GM12878 (cell line): ENCODE measurements at regions not wholly inside any gene's neighbourhood (a gene's known extent, or its start where the extent isn't known, plus 50 kb on each side); places are given as distances from the start of the nearest gene placed in this dataset.

Experiments
- ATAC-seq: fragments of 200-7000 bp; cut with Tn5 transposase; 3 replicates; pipeline ENCODE4 v1.9.1; 2020; ENCODE audit warnings: mild to moderate bottlenecking, moderate library complexity
- BruUV-seq: library from RNA; stranded (reverse); fragments of 400-500 nt; replicated peaks from 2 replicates; lab custom pipeline; 2021; lab: Mats Ljungman, UMichigan
- CTCF ChIA-PET: fragments of 300-600 bp; sonication (Branson Sonifier 250); formaldehyde crosslinking; extraction: SDS; loops from one replicate; lab custom pipeline; 2021; ENCODE audit warnings: inconsistent platforms; lab: Yijun Ruan, JAX
- POLR2A ChIA-PET: fragments of 350-600 bp; formaldehyde crosslinking; extraction: SDS; loops from one replicate; lab custom pipeline; 2021; ENCODE audit warnings: inconsistent platforms; lab: Charles Lee
- RAD21 ChIA-PET: fragments of 300-600 bp; sonication (Branson Sonifier 250); formaldehyde crosslinking; loops from one replicate; lab custom pipeline; 2023; ENCODE audit warnings: antibody characterized with exemption; ENCODE audit not compliant: unreplicated experiment; lab: Charles Lee
- SMC1A ChIA-PET: fragments of 300-600 bp; sonication (Branson Sonifier 250); formaldehyde crosslinking; loops from one replicate; lab custom pipeline; 2023; ENCODE audit not compliant: unreplicated experiment, uncharacterized antibody; lab: Charles Lee
- DNase-seq: peaks from one replicate; pipeline ENCODE4 v3.0.0-alpha.2; 2011; ENCODE audit warnings: low read depth, low spot score
- FAIRE-seq: peaks from 3 replicates; lab custom pipeline; 2011; peaks lifted over from hg19 to GRCh38; lab: Jason Lieb, UNC
- H2AFZ ChIP-seq: 2 replicates; pipeline ENCODE4 v1.6.0; 2011; ENCODE audit warnings: low read depth, low read length, control low read depth; ENCODE audit not compliant: control insufficient read depth
- H3K27ac ChIP-seq: 2 replicates; pipeline ENCODE4 v1.5.1; 2011; ENCODE audit warnings: control low read depth; ENCODE audit not compliant: control insufficient read depth, insufficient read depth
- H3K27me3 ChIP-seq, 2 experiments: replicated peaks in 1 of 2; 2 replicates each; pipeline versions ENCODE4 v1.6.0 to v1.6.1; 2011; ENCODE audit warnings: low read length in 1 of 2; ENCODE audit not compliant: control insufficient read depth in 2 of 2, insufficient read depth in 2 of 2
- H3K36me3 ChIP-seq, 2 experiments: 2 replicates each; pipeline ENCODE4 v1.5.1; 2011; ENCODE audit warnings: low read length in 1 of 2; ENCODE audit not compliant: control insufficient read depth in 2 of 2, insufficient read depth in 2 of 2
- H3K4me1 ChIP-seq: 2 replicates; pipeline ENCODE4 v1.6.1; 2011; ENCODE audit warnings: mild to moderate bottlenecking, low read length, moderate library complexity, mixed read lengths; ENCODE audit not compliant: control insufficient read depth, insufficient read depth
- H3K4me2 ChIP-seq: 2 replicates; pipeline ENCODE4 v1.6.0; 2011; ENCODE audit warnings: control low read depth; ENCODE audit not compliant: control insufficient read depth, insufficient read depth
- H3K4me3 ChIP-seq: fragments of 200-600 bp; sonication (generic); 2 replicates; pipeline ENCODE4 v1.5.1; 2016
- H3K79me2 ChIP-seq: 2 replicates; pipeline ENCODE4 v1.6.0; 2011; ENCODE audit warnings: low read length; ENCODE audit not compliant: control insufficient read depth, insufficient read depth
- H3K9ac ChIP-seq: 2 replicates; pipeline ENCODE4 v1.8.0; 2011; ENCODE audit warnings: low read length, control low read depth, mixed read lengths; ENCODE audit not compliant: control insufficient read depth, insufficient read depth
- H3K9me3 ChIP-seq: replicated peaks from 3 replicates; pipeline ENCODE4 v1.5.1; 2011; ENCODE audit warnings: mild to moderate bottlenecking, low read length; ENCODE audit not compliant: control insufficient read depth, insufficient read depth
- H4K20me1 ChIP-seq: 2 replicates; pipeline ENCODE4 v1.6.0; 2011; ENCODE audit not compliant: control insufficient read depth, insufficient read depth
- CEBPB ChIP-seq, 2 experiments: fragments of 150-350 bp in 1 of 2; IDR thresholded peaks; 2 replicates each; pipeline ENCODE4 v1.6.1; 2012 to 2014; ENCODE audit warnings: low read depth in 2 of 2, low read length in 2 of 2, borderline replicate concordance in 1 of 2, inconsistent platforms in 1 of 2
- CEBPZ ChIP-seq: fragments of 150-350 bp; IDR thresholded peaks from 2 replicates; pipeline ENCODE4 v1.6.1; 2016; ENCODE audit warnings: low read depth, low read length
- CREM ChIP-seq: IDR thresholded peaks from 2 replicates; pipeline ENCODE4 v1.6.1; 2014; ENCODE audit warnings: antibody characterized with exemption, low read depth
- HDAC2 ChIP-seq: fragments of 200-600 bp; sonication (generic); IDR thresholded peaks from 2 replicates; pipeline ENCODE4 v1.6.1; 2017
- MEF2A ChIP-seq: IDR thresholded peaks from 2 replicates; pipeline ENCODE4 v1.6.1; 2011; ENCODE audit warnings: low read depth, mild to moderate bottlenecking, low read length, moderate library complexity; ENCODE audit not compliant: insufficient read depth
- TBL1XR1 ChIP-seq: IDR thresholded peaks from 2 replicates; pipeline ENCODE4 v1.6.1; 2012; ENCODE audit warnings: low read depth, low read length, improper control_type of control experiment
- TCF7 ChIP-seq: IDR thresholded peaks from 2 replicates; pipeline ENCODE4 v1.6.1; 2014; ENCODE audit warnings: antibody characterized with exemption, borderline replicate concordance
- ZZZ3 ChIP-seq: IDR thresholded peaks from 2 replicates; pipeline ENCODE4 v1.6.1; 2011; ENCODE audit warnings: low read depth; ENCODE audit not compliant: control insufficient read depth, insufficient read length
- WGBS: methylation state at CpG from one replicate; pipeline ENCODE4 v1.1.6; 2016; ENCODE audit warnings: low lambda C conversion rate; ENCODE audit not compliant: insufficient replicate concordance, insufficient coverage; ENCODE audit errors: missing lambda C conversion rate; 5-methylcytosine and 5-hydroxymethylcytosine counted together
- in situ Hi-C: fragments of 300-500 bp; cut with MboI; formaldehyde crosslinking; loops from 9 replicates; pipeline ENCODE4 v1.14.3; 2018; ENCODE audit warnings: mixed read lengths
- intact Hi-C: fragments of 100-400 bp; cut with micrococcal nuclease; formaldehyde crosslinking; loops from one replicate; pipeline ENCODE4 v1.14.2; 2022; ENCODE audit not compliant: unreplicated experiment

GRCh38 chr7:7014827-7015595, 167.3 kb upstream of the C1GALT1 start (continued):
- TF ChIP-seq MEF2A, result no peak

GRCh38 chr7:7017707-7018280, 164.6 kb upstream of the C1GALT1 start:
- Histone ChIP-seq H3K79me2 (no peaks in the 10 kb centered on the region), H3K27me3 (no peaks in the 10 kb centered on the region), H3K9ac (no peak overlapping the region), H2AFZ (no peak overlapping the region), H3K4me3 (no peak overlapping the region), H3K4me2 (no peak overlapping the region), H3K36me3 (no peaks in the 10 kb centered on the region), H3K27ac (no peak overlapping the region), H3K9me3 (no peaks in the 10 kb centered on the region), H4K20me1 (no peaks in the 10 kb centered on the region), H3K4me1 (no peaks in the 10 kb centered on the region)
- ATAC-seq (no peak), DNase-seq (no peak), FAIRE-seq (no peak)
- intact Hi-C loops (no loop called here), in situ Hi-C loops (no loop called here)
- TF ChIP-seq TCF7 (no peak), CEBPZ (no peak), TBL1XR1 (no peak), HDAC2 (no peak), CEBPB (IDR thresholded peaks at IDR 0.05; ENCODE audit: borderline replicate concordance in 1 of 2, low read depth in 2 of 2, low read length in 2 of 2) (no peak), ZZZ3 (no peak), CREM (no peak)
- ChIA-PET RAD21 (no interaction called here), POLR2A (interaction anchor here (0.7 kb wide), 1 partner anchor 37 kb away, joined by 3 read pairs; no protein-coding TSS in a partner anchor), CTCF (interaction anchor here (1.5 kb wide), 1 partner anchor 19 kb away, joined by 3 read pairs; no protein-coding TSS in a partner anchor), SMC1A (no interaction called here)
- 24% methylated on average over 3 of the region's 4 CpGs for WGBS
- no TSS peak for BruUV-seq
